Stimulated activated CD4-positive, alpha-beta T cell treated with anti-CD3 and anti-CD28 coated beads, Interleukin-15, amount 100 ng/mL, for 24 hours (primary cell): ENCODE measurements at regions not wholly inside any gene's neighbourhood (a gene's known extent, or its start where the extent isn't known, plus 50 kb on each side); places are given as distances from the start of the nearest gene placed in this dataset.
"Not testable (repeated sequence)": the region's sequence is repeated elsewhere in the genome, so short reads cannot be mapped to it uniquely, and the experiment has no call there.

Source experiments
- DNase-seq: peaks from one replicate; pipeline ENCODE4 v3.0.0-alpha.2; 2020

DNA sequence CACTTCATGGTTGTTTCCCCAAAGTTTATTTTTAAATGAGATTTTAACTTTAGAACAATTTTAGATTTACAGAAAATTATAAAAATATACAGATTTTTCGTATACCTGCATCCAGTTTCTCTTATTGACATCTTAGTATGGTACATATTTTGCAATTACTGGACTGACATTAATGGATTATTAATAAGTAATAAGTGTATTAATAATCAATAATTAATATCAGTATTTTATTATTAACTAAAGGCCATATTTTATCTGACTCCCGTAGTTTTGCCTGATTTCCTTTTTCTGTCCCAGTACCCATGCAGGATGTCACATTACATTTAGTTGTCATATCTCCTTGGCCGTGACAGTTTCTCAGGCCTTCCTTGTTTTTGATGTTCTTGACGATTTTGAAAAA, 307.0 kb downstream of the C6orf118 start:
- no peak for DNase-seq

GRCh38 chr6:165001502-165002157, 307.8 kb downstream of the C6orf118 start:
- DNase-seq = no peak

DNA sequence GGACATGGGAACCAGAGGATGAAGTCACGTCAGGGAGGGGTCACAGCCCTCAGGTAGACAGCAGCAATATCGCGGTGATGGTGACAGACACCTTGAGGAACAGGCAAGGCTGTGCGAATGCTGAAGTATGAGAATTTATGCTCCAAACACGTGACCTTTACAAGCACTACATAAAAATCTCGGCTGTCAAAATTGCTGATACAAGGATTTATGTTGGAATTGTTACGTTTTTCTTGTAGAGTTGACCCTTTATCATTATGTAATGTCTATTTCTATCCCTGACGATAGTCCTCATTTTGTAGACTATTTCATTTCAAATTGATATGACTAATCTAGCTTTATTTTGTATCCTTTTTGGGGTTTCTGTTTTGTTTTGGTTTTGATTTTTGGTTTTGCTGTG, 311.1 kb downstream of the C6orf118 start:
- DNase-seq = no peak

GRCh38 chr6:164996838-164997237, 312.6 kb downstream of the C6orf118 start:
- no peak for DNase-seq

DNA sequence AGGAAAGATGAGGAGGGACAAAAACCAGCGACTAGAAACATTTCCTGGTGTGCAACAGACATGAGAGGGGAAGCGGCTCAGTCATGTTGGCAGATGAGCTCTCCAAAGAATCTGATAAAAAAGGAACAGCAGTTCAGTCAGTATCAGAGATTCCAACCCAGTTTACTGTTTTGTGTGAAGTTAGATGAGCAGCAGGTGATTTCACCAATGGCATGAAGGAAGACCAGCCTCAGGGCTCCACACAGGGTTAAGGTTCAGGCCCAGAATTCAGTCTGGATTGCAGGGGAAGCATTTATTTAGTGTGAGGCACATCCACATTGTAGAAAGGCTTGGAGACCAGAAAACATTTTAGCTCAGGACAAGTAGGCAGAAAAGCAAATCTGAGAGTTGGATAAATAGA, 317.8 kb downstream of the C6orf118 start:
- no peak for DNase-seq

DNA sequence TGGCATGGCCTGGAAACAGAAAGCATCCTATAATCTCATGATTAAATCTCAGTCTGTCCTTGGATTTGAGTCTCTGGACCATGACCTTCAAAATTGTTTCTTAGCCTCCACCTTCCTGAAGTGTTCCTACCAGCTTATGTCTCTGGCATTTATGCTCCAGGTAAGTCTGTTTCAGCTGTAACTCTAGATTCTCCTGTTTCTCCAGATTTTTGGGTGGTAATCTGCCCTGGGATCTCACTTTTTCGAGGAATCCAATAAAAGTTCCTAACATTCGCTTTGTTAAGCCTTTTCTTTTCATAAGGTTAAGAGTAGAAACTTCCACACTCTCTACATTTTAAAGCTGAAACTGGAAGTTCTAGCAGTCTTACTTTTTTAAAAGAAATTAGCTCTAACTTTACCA, 318.5 kb downstream of the C6orf118 start:
- DNase-seq = no peak

- DNase-seq = no peak
Observed at GRCh38 chr6:164982389-164982788, 327.0 kb downstream of the C6orf118 start.

- no peak for DNase-seq
Observed at GRCh38 chr6:164967102-164967501, 342.3 kb downstream of the C6orf118 start.

GRCh38 chr6:164962805-164963204, 346.6 kb downstream of the C6orf118 start:
- no peak for DNase-seq

GRCh38 chr6:164947164-164947563, 362.2 kb downstream of the C6orf118 start:
- no peak for DNase-seq

DNA sequence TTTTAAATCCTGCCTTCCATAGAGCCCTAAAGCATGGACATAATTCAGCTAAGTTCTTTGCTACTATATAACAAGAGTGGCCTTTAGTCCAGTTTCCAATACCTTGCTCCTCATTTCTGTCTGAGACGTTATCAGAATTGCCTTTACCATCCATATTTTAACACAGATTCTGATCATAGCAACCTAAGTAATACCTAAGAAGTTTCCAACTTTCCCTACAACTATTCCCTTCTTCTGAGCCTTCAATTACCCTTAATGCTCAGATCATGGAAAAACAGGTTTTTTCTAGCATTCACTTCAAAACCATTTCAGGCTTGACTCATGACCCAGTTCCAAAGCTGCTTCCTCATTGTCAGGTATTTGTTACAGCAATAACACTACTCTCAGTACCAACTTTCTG, 367.1 kb downstream of the C6orf118 start:
- DNase-seq = no peak

GRCh38 chr6:164933238-164933794, 376.1 kb downstream of the C6orf118 start:
- not testable (repeated sequence) for DNase-seq

- DNase-seq = no peak
Observed at GRCh38 chr6:164929408-164929977, 379.9 kb downstream of the C6orf118 start.

GRCh38 chr6:164928728-164929407, 380.5 kb downstream of the C6orf118 start:
- no peak for DNase-seq

DNA sequence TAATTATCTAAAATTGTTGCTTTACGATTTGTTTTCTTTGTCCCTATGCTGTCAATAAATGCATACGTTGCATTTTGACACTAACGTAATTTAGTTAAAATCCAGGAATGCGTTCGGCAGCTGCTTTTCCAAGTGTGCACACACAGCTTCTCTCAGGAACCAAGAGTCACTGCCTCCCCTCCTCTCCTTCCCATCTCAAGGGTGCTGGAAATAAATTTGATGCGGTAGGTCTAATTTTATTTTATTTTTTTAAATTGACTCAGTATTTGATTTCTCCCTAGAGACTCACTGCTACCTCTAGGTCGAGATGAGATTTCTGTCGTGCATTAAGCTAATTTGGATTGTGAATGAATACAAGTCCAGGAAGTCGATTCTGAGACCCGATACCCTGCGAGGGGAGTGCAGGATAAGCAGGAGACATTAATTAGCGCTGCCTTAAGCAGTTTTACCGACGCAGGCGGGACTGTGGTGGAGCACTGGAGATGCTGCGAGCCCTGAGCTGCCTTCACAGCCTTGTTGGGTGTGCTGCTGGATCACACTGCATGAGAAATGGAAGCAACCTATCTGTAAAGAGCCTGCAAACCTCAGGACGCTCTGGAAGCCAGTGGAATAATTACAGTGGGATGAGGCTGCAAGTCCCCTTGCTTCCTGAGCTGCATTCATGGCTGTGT, 381.2 kb downstream of the C6orf118 start:
- no peak for DNase-seq

DNA sequence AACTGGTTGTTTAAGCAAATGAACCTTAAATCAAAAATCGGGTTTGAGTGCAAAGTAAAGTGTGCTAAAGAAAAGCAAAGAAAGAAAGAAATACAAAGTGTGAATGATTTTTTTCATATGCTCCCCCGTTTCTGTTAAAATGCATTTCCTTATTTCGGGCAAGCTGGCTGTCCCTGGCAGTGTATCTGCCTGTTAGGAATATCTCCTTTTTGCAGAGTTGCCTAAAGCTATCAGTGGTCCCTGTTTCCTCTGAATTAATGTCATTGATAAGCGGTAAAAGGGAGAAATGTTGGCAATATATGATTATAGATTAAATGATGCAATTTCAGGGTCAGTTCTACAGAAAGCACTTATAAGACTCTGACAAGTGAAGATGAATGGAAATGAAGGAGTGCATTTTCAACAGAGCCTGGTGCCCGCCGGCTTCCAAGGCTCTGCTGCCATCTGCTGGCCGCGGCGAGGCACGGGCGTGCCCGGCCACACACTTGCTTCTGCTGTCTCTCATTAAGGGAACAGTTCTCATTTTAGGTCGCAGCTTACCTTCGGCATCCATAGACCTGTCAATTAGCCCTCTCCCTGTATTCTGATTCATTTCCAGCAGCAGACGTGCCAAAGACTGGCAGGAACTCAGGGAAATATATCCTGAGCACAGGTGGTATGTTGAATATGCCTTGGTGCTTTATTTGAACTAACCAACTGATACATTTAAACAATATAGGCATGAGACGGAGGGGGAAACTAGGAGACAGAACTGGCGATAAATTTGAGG, 381.9 kb downstream of the C6orf118 start:
- DNase-seq = peak; percentile 65

GRCh38 chr6:164926686-164927085, 382.7 kb downstream of the C6orf118 start:
- no peak for DNase-seq

GRCh38 chr6:164925681-164926530, 383.5 kb downstream of the C6orf118 start:
- DNase-seq = no peak

- no peak for DNase-seq
Observed at GRCh38 chr6:164924674-164925073, 384.7 kb downstream of the C6orf118 start.

DNA sequence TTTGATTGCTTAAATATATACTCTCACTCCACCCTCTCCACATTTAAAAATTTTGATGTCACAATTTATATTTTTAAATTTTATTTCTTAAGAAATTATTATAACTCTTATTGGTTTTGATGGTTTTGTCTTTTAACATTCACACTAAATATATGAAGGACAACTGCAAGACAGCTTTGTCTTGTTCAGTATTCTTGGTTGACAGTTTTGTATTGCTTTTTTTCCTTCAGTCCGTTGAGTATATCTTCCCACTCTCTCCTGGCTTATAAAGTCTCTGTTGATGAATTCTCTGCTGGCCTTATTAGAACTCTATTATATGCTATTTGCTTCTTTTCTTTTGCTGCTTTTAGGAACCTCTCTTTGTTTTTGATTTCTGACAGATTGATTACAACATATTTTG, 392.2 kb downstream of the C6orf118 start:
- DNase-seq = no peak

GRCh38 chr6:164916087-164916486, 393.3 kb downstream of the C6orf118 start:
- DNase-seq = no peak
